ENCODE measurements at regions not wholly inside any gene's neighbourhood (a gene's known extent, or its start where the extent isn't known, plus 50 kb on each side); places are given as distances from the start of the nearest gene placed in this dataset.

DNA sequence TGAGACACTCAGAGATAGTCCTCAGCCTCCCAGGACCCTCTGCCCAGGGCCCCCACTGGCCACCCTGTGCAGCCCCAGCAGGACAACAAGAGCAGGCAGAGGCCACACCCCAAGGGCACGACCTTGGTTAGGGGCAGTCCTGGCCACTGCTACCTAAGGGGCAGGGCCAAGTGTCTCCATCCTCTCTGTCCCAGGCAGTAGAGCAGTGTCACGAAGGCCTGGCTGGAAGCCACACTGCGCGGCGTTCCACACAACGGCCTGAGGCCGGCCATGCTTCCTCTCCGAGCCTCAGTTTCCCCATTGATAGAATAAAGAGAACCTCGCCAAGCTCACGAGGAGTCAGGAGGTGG is 1074.3 kb downstream of the BRD1 start:
- TF ChIP-seq SIN3A (IDR thresholded peaks at IDR 0.05; ENCODE audit: low read depth) (no peak), JUND (IDR thresholded peaks at IDR 0.05) (no peak), ZBTB33 (IDR thresholded peaks at IDR 0.05; ENCODE audit: extremely low read depth, insufficient replicate concordance, low read length) (no peak), POLR2AphosphoS5 (IDR thresholded peaks at IDR 0.05; ENCODE audit: low read depth, low read length) (no peak), POLR2A (IDR thresholded peaks at IDR 0.05; ENCODE audit: borderline replicate concordance, extremely low read depth, insufficient read depth, insufficient read length) (no peak), CBX3 (IDR thresholded peaks at IDR 0.05; ENCODE audit: low read depth) (no peak)
- H3K4me1 ChIP-seq (ENCODE audit: control insufficient read depth in 1 of 2, insufficient read depth in 2 of 2, low read length in 2 of 2), result no peaks in the 10 kb centered on the region
- H4K20me1 ChIP-seq (ENCODE audit: insufficient read depth), result no peaks in the 10 kb centered on the region
- BruUV-seq (replicated peaks), result no TSS peak
- DNase-seq (ENCODE audit: low read depth, low spot score) (no peak), ATAC-seq (no peak)
- H3K9me3 ChIP-seq (ENCODE audit: control insufficient read depth in 1 of 2, insufficient read depth in 1 of 2, low read depth in 1 of 2, low read length in 2 of 2), result no peaks in the 10 kb centered on the region
- H3K27me3 ChIP-seq (ENCODE audit: insufficient read depth, low read length), result no peaks in the 10 kb centered on the region
- H3K27ac ChIP-seq (ENCODE audit: low read depth, low read length), result no peak overlapping the region
- H3K79me2 ChIP-seq (ENCODE audit: insufficient read depth, low read length), result no peaks in the 10 kb centered on the region
- H2AFZ ChIP-seq (ENCODE audit: low read depth, low read length, poor library complexity, severe bottlenecking), result no peak overlapping the region
- H3K9me2 ChIP-seq (ENCODE audit: insufficient read depth), result no peaks in the 10 kb centered on the region
- ChIA-PET RAD21 (ENCODE audit: low non-redundant PET in 1 of 2, low total read pairs in 2 of 2, uncharacterized antibody in 2 of 2, unreplicated experiment in 2 of 2) (no interaction called here), POLR2A (no interaction called here), CTCF (no interaction called here)
- H3K4me2 ChIP-seq (ENCODE audit: low read length), result no peak overlapping the region
- no peaks in the 10 kb centered on the region for H3K36me3 ChIP-seq (ENCODE audit: control insufficient read depth in 1 of 2, insufficient read depth in 2 of 2, low read length in 2 of 2)
- H3K4me3 ChIP-seq (replicated peaks in 1 of 2; ENCODE audit: low read depth in 1 of 2, low read length in 2 of 2), result no peak overlapping the region
- no peak overlapping the region for H3K9ac ChIP-seq (ENCODE audit: low read length)
- intact Hi-C loops (cut with micrococcal nuclease), result no loop called here

DNA sequence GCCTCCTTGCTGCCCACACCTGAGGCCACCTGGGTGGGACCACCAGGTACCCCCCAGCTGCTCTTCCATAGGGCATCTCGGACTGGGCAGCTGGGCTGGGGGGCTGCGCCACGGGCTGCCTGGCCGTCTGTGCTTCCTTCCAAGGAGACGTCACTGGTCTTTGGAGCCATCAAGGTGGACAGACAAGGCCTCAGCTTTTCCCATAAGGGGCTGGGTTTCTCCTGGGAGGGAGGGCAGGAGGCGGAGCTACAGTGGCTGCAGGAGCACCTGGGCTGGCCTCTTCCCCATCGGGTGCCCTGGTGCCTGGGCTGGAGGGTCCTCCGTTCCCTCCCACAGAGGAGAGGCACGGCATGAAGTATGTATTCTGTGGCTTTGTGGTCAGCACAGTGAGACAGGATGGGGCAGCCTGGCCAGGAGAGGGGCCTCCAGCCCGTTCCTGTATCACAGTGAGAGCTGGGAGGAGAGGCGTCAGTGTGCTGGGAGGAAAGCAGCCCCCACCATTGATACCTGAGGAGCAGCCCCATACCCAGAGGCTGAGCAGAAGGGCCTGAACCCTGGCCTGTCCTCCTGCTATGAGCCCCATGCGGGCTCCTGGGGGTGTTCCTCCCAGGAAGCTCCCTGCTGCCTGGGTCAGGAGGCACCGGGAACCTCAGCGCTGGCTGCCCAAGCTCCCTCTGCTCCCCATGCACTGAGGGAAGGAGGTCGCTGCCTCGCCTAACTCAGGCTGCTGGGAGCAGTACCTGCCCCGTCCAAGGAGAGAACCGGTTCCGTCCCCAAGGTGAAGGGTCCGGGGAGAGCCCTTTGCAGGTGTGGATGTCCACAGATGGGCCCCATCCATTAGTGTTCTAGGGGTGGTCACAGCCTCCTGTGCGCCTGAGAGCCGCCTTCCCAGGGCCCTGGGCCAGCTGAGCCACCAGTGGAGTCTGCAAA is 1075.0 kb downstream of the BRD1 start:
- H3K36me3 ChIP-seq (ENCODE audit: control insufficient read depth in 1 of 2, insufficient read depth in 2 of 2, low read length in 2 of 2), result no peaks in the 10 kb centered on the region
- BruUV-seq (replicated peaks), result no TSS peak
- H3K9me2 ChIP-seq (ENCODE audit: insufficient read depth), result no peaks in the 10 kb centered on the region
- H4K20me1 ChIP-seq (ENCODE audit: insufficient read depth), result no peaks in the 10 kb centered on the region
- H3K4me2 ChIP-seq (ENCODE audit: low read length), result no peak overlapping the region
- CTCF ChIA-PET, result no interaction called here
- ATAC-seq (no peak), DNase-seq (ENCODE audit: low read depth, low spot score) (no peak)
- no peak overlapping the region for H2AFZ ChIP-seq (ENCODE audit: low read depth, low read length, poor library complexity, severe bottlenecking)
- no peaks in the 10 kb centered on the region for H3K79me2 ChIP-seq (ENCODE audit: insufficient read depth, low read length)
- no peak overlapping the region for H3K9ac ChIP-seq (ENCODE audit: low read length)
- POLR2A ChIA-PET, result no interaction called here
- intact Hi-C loops (cut with micrococcal nuclease), result no loop called here
- no peak overlapping the region for H3K4me3 ChIP-seq (replicated peaks in 1 of 2; ENCODE audit: low read depth in 1 of 2, low read length in 2 of 2)
- H3K27ac ChIP-seq (ENCODE audit: low read depth, low read length), result no peak overlapping the region
- H3K4me1 ChIP-seq (ENCODE audit: control insufficient read depth in 1 of 2, insufficient read depth in 2 of 2, low read length in 2 of 2), result no peaks in the 10 kb centered on the region
- RAD21 ChIA-PET (ENCODE audit: low non-redundant PET in 1 of 2, low total read pairs in 2 of 2, uncharacterized antibody in 2 of 2, unreplicated experiment in 2 of 2), result no interaction called here
- H3K9me3 ChIP-seq (ENCODE audit: control insufficient read depth in 1 of 2, insufficient read depth in 1 of 2, low read depth in 1 of 2, low read length in 2 of 2), result no peaks in the 10 kb centered on the region
- H3K27me3 ChIP-seq (ENCODE audit: insufficient read depth, low read length), result no peaks in the 10 kb centered on the region
- TF ChIP-seq CEBPB (IDR thresholded peaks at IDR 0.05; ENCODE audit: low read depth) (no peak), JUND (IDR thresholded peaks at IDR 0.05) (no peak), ELF1 (IDR thresholded peaks at IDR 0.05; ENCODE audit: borderline replicate concordance, low read depth) (no peak), FOSL1 (IDR thresholded peaks at IDR 0.05; ENCODE audit: low read depth) (no peak), EZH2phosphoT487 (IDR thresholded peaks at IDR 0.05; ENCODE audit: borderline replicate concordance) (no peak), POLR2A (IDR thresholded peaks at IDR 0.05; ENCODE audit: borderline replicate concordance, extremely low read depth, insufficient read depth, insufficient read length) (no peak), ZFX (IDR thresholded peaks at IDR 0.05) (no peak), ZNF274 (IDR thresholded peaks at IDR 0.05; ENCODE audit: low read depth, low read length) (no peak)
- TF ChIP-seq, protein P1, sequence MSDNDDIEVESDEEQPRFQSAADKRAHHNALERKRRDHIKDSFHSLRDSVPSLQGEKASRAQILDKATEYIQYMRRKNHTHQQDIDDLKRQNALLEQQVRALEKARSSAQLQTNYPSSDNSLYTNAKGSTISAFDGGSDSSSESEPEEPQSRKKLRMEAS (IDR thresholded peaks at IDR 0.05), result no peak
- TF ChIP-seq, protein P2, sequence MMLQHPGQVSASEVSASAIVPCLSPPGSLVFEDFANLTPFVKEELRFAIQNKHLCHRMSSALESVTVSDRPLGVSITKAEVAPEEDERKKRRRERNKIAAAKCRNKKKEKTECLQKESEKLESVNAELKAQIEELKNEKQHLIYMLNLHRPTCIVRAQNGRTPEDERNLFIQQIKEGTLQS (IDR thresholded peaks at IDR 0.05), result no peak
- TF ChIP-seq, protein P3, sequence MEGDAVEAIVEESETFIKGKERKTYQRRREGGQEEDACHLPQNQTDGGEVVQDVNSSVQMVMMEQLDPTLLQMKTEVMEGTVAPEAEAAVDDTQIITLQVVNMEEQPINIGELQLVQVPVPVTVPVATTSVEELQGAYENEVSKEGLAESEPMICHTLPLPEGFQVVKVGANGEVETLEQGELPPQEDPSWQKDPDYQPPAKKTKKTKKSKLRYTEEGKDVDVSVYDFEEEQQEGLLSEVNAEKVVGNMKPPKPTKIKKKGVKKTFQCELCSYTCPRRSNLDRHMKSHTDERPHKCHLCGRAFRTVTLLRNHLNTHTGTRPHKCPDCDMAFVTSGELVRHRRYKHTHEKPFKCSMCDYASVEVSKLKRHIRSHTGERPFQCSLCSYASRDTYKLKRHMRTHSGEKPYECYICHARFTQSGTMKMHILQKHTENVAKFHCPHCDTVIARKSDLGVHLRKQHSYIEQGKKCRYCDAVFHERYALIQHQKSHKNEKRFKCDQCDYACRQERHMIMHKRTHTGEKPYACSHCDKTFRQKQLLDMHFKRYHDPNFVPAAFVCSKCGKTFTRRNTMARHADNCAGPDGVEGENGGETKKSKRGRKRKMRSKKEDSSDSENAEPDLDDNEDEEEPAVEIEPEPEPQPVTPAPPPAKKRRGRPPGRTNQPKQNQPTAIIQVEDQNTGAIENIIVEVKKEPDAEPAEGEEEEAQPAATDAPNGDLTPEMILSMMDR (IDR thresholded peaks at IDR 0.05 in 2 of 3, conservative IDR thresholded peaks at IDR 0.05 in 1 of 3; ENCODE audit: borderline replicate concordance in 1 of 3, insufficient read depth in 1 of 3, low read depth in 2 of 3, low read length in 2 of 3), result no peak
